Thyroid gland (tissue), 4 donors: ENCODE measurements at regions not wholly inside any gene's neighbourhood (a gene's known extent, or its start where the extent isn't known, plus 50 kb on each side); places are given as distances from the start of the nearest gene placed in this dataset.

ENCODE experiments used
- POLR2A ChIP-seq, 2 donors: fragments of 450-650 bp; IDR thresholded peaks; one replicate each; pipeline ENCODE4 v1.6.1; 2017; ENCODE audit warnings: antibody characterized with exemption in 2 of 2, mild to moderate bottlenecking in 2 of 2, moderate library complexity in 1 of 2
- TF ChIP-seq, protein P1 (sequence below), 6 experiments: fragments of 200-600 bp in 3 of 6; fragments of 450-650 bp in 3 of 6; sonication (generic) in 3 of 6; IDR thresholded peaks; one replicate each; pipeline ENCODE4 v1.5.1; 2016 to 2019; ENCODE audit warnings: antibody characterized with exemption in 6 of 6, mild to moderate bottlenecking in 2 of 6, inconsistent platforms in 1 of 6, moderate library complexity in 1 of 6

DNA sequence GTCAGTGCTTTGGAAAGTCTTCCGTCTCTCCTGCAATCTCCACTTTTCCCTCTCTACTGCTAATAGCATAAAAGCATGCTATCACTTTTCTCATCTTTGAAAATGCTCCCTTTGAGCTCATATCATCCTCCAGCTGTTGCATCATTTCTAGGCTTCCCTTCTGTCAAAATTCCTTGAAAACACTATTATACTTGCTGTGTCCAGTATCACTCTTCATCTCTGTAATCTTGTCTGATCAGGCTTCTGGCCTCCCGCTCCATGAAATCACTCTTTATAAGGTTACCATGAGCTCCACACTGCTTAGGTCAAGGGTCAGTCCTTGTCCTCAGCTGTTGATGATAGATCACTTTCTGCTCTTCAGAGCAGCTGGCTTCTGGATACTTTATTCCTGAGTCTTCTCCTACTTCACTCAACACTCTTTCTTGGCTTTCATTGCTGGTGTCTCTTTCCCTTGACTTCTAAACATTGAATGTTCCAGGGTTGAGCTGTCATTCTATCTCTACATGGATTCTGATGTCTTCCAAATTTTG lies 50.9 kb upstream of the SPTSSB start:
- TF ChIP-seq POLR2A (IDR thresholded peaks at IDR 0.05), result no peak
- TF ChIP-seq, protein P1, sequence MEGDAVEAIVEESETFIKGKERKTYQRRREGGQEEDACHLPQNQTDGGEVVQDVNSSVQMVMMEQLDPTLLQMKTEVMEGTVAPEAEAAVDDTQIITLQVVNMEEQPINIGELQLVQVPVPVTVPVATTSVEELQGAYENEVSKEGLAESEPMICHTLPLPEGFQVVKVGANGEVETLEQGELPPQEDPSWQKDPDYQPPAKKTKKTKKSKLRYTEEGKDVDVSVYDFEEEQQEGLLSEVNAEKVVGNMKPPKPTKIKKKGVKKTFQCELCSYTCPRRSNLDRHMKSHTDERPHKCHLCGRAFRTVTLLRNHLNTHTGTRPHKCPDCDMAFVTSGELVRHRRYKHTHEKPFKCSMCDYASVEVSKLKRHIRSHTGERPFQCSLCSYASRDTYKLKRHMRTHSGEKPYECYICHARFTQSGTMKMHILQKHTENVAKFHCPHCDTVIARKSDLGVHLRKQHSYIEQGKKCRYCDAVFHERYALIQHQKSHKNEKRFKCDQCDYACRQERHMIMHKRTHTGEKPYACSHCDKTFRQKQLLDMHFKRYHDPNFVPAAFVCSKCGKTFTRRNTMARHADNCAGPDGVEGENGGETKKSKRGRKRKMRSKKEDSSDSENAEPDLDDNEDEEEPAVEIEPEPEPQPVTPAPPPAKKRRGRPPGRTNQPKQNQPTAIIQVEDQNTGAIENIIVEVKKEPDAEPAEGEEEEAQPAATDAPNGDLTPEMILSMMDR (IDR thresholded peaks at IDR 0.05), result no peak
